Adrenal gland (tissue), 5 donors: ENCODE measurements at regions not wholly inside any gene's neighbourhood (a gene's known extent, or its start where the extent isn't known, plus 50 kb on each side); places are given as distances from the start of the nearest gene placed in this dataset.

Experiments used
- POLR2A ChIP-seq, 2 donors: fragments of 450-650 bp; IDR thresholded peaks; one replicate each; pipeline ENCODE4 v1.6.1; 2017; ENCODE audit warnings: antibody characterized with exemption in 2 of 2, mild to moderate bottlenecking in 2 of 2, moderate library complexity in 1 of 2
- TF ChIP-seq, protein P1 (sequence below), 6 experiments: fragments of 450-650 bp in 4 of 6; fragments of 200-600 bp in 2 of 6; sonication (generic) in 1 of 6; IDR thresholded peaks; 1 replicate in 5 of 6; 2 replicates in 1 of 6; pipeline versions ENCODE4 v1.5.1 to v1.8.0; 2016 to 2021; ENCODE audit warnings: antibody characterized with exemption in 6 of 6, mild to moderate bottlenecking in 2 of 6, moderate library complexity in 1 of 6
- donor health status: DM: no; HTN: no; CAD: no.

DNA sequence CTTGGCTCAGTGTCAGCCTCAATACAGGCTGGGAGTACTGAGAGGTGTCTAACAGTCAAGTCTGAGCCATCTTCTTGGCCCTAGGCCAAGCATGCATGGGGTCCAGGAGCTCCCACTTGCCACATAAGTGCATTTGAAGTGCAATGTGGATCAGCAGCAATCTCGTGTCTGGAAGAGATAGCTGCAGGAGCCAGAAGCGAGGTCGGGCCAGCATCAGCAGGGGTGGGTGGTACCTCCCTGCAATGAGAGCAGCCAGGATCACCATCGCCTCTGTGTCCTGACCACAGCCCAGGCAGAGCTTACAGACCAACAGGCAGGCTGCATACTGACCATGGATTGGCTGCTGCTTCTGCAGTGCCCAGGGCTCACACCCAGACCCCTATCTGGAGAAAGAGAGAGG lies 83.0 kb upstream of the CXCL12 start:
- TF ChIP-seq, protein P1, sequence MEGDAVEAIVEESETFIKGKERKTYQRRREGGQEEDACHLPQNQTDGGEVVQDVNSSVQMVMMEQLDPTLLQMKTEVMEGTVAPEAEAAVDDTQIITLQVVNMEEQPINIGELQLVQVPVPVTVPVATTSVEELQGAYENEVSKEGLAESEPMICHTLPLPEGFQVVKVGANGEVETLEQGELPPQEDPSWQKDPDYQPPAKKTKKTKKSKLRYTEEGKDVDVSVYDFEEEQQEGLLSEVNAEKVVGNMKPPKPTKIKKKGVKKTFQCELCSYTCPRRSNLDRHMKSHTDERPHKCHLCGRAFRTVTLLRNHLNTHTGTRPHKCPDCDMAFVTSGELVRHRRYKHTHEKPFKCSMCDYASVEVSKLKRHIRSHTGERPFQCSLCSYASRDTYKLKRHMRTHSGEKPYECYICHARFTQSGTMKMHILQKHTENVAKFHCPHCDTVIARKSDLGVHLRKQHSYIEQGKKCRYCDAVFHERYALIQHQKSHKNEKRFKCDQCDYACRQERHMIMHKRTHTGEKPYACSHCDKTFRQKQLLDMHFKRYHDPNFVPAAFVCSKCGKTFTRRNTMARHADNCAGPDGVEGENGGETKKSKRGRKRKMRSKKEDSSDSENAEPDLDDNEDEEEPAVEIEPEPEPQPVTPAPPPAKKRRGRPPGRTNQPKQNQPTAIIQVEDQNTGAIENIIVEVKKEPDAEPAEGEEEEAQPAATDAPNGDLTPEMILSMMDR (IDR thresholded peaks at IDR 0.05), result no peak
- TF ChIP-seq POLR2A (IDR thresholded peaks at IDR 0.05), result no peak
